Tibial nerve (tissue), 3 donors: ENCODE measurements at regions not wholly inside any gene's neighbourhood (a gene's known extent, or its start where the extent isn't known, plus 50 kb on each side); places are given as distances from the start of the nearest gene placed in this dataset.

ENCODE experiments used
- POLR2A ChIP-seq, 2 donors: fragments of 450-650 bp; IDR thresholded peaks; one replicate each; pipeline ENCODE4 v1.6.1; 2017; ENCODE audit warnings: antibody characterized with exemption in 2 of 2, mild to moderate bottlenecking in 2 of 2, moderate library complexity in 2 of 2
- TF ChIP-seq, protein P1 (sequence below), 5 experiments: fragments of 200-600 bp in 3 of 5; fragments of 450-650 bp in 2 of 5; sonication (generic) in 3 of 5; IDR thresholded peaks; one replicate each; pipeline ENCODE4 v1.5.1; 2016 to 2019; ENCODE audit warnings: antibody characterized with exemption in 5 of 5, mild to moderate bottlenecking in 3 of 5, moderate library complexity in 2 of 5

- no peak for TF ChIP-seq POLR2A (IDR thresholded peaks at IDR 0.05)
- TF ChIP-seq, protein P1, sequence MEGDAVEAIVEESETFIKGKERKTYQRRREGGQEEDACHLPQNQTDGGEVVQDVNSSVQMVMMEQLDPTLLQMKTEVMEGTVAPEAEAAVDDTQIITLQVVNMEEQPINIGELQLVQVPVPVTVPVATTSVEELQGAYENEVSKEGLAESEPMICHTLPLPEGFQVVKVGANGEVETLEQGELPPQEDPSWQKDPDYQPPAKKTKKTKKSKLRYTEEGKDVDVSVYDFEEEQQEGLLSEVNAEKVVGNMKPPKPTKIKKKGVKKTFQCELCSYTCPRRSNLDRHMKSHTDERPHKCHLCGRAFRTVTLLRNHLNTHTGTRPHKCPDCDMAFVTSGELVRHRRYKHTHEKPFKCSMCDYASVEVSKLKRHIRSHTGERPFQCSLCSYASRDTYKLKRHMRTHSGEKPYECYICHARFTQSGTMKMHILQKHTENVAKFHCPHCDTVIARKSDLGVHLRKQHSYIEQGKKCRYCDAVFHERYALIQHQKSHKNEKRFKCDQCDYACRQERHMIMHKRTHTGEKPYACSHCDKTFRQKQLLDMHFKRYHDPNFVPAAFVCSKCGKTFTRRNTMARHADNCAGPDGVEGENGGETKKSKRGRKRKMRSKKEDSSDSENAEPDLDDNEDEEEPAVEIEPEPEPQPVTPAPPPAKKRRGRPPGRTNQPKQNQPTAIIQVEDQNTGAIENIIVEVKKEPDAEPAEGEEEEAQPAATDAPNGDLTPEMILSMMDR (IDR thresholded peaks at IDR 0.05), result no peak
Measured at GRCh38 chr12:116352315-116352835, 74.9 kb upstream of the MED13L start.
